ENCODE measurements at regions not wholly inside any gene's neighbourhood (a gene's known extent, or its start where the extent isn't known, plus 50 kb on each side); places are given as distances from the start of the nearest gene placed in this dataset.

DNA sequence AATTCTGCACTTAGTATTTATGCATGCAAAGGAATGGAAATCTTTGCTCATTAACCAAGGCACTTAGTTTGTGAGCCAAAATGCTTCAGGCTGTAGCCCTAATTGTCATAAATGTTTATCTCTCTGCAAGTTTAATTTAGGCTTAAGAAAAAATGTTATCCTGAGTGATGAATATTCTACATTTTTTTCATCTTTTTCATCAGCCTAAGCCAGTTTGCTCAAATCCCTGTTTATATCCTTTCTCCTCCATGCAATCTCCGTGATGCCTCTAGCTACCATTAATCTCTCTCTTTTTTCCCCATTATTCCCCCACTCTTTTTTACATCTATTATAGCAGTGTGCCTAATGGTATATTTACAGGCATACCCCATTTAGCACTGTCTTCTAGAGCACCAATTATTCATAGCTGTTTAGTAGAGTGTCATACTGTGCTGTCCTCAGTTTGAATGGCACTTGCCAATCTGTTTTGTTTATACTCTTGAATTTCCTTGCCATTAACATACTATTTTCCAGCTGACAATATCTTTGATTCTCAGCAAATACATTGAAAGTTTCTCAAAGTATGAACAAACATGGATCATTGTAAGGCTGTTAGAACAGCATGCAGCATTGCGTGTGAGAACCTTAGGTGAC, 1457.0 kb downstream of the MAT2B start:
- in situ Hi-C loops (cut with MboI; ENCODE audit: low pct_unique_long_range_greater_than_20kb, low sequenced_read_pairs) = no loop called here
- DNase-seq = no peak

DNA sequence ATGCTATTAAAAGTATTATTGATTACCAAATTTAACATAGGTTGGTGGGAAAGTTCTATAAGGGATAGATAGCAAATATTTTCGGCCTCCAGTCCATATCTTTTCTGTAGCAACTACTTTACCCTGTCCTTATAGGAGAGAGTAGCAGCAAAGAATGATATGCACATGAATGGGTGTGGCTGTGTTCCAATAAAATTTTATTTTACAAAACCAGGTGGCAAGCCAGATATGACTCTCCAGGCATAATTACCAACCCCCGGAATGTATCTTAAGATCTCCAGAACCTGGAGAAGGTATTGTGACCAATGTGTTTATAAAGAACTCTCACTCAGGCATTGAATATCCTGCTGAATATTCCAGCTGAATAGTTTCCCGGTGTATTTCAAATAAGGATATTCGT, 1461.2 kb downstream of the MAT2B start:
- in situ Hi-C loops (cut with MboI; ENCODE audit: low pct_unique_long_range_greater_than_20kb, low sequenced_read_pairs) = no loop called here
- DNase-seq = no peak

- DNase-seq = no peak
These were observed 1461.9 kb downstream of the MAT2B start for GRCh38 chr5:164967354-164967753.

DNA sequence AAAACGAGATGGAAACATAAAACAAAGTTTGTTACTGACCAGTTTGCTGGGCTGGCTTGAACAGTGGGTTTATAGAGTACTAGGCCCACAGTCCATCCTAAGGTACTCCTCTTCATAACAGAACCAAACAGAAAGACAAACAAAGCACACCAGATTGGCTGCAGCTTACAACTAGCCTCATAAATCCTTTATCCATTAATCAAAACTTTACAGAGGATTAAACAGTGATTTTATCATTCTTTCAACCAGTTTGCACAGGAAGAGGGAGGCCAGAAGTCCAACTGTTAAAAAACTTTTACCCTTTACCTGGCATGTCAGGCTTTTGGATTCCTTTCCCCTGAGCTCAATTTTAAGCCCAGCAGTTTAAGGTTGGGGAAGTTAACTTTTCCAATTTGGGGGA, 1467.6 kb downstream of the MAT2B start:
- DNase-seq = no peak
- in situ Hi-C loops (cut with MboI; ENCODE audit: low pct_unique_long_range_greater_than_20kb, low sequenced_read_pairs) = no loop called here

More at GRCh38 chr5:164967354-164967753, 1461.9 kb downstream of the MAT2B start:
- in situ Hi-C loops (cut with MboI; ENCODE audit: low pct_unique_long_range_greater_than_20kb, low sequenced_read_pairs) = no loop called here

- in situ Hi-C loops (cut with MboI; ENCODE audit: low pct_unique_long_range_greater_than_20kb, low sequenced_read_pairs) = no loop called here
- DNase-seq = no peak
These were observed 1470.6 kb downstream of the MAT2B start for GRCh38 chr5:164975986-164976385.

DNA sequence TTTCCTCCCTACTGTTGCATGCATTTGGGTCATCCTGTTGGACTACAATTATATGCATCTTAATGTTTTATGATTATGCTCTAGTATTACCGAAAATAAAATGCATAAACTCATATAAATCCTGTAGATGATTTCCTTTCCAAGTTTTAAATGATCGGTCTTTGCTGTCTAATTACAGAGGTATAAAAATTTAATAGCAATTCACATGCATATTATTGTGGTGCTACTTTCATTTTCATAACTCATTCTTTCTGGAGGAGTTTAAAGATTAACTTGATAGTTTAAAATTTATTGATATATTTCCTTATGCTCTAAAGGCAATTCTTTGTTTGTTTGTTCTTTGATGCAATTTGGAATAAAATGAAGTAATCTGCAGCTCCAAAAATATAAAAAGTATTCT, 1475.1 kb downstream of the MAT2B start:
- in situ Hi-C loops (cut with MboI; ENCODE audit: low pct_unique_long_range_greater_than_20kb, low sequenced_read_pairs) = no loop called here
- DNase-seq = no peak

GRCh38 chr5:164998142-164998541, 1492.7 kb downstream of the MAT2B start:
- DNase-seq = no peak

GRCh38 chr5:164998590-164998989, 1493.2 kb downstream of the MAT2B start:
- no peak for DNase-seq
- in situ Hi-C loops (cut with MboI; ENCODE audit: low pct_unique_long_range_greater_than_20kb, low sequenced_read_pairs) = no loop called here

More at GRCh38 chr5:164998142-164998541, 1492.7 kb downstream of the MAT2B start:
- in situ Hi-C loops (cut with MboI; ENCODE audit: low pct_unique_long_range_greater_than_20kb, low sequenced_read_pairs) = no loop called here

DNA sequence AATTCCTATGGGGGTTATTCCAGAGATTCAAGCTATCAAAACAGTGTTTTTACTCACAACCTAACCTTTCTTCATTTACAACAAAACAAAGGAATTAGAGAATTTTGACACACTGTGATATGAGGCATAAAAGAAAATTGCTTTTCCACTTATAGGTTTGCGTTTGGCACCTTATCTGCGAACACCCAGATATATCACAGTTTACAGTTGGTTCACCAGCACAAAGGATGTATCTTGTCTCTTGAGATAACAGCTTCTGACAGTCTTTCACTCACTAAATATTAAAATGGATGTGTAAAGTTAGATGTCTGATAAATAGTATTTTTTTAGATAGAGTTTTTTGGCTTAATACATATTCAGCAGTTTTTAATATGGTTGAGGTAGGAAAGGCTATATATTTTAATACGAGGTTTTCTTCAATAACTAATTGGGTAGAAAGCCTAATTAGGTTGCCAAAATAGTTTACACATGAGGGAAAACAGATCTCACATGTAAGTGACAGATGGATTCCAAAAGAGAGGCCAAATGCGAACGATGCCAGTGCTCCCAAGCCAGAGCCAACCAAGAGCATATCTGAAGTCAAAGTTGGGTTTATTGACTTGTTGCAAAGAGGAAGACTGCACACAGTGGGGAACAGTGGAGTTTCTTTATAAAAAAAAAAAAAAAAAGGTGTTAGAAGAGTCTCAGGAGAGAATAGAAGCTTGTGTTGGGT, 1495.2 kb downstream of the MAT2B start:
- DNase-seq = no peak
- in situ Hi-C loops (cut with MboI; ENCODE audit: low pct_unique_long_range_greater_than_20kb, low sequenced_read_pairs) = no loop called here

DNA sequence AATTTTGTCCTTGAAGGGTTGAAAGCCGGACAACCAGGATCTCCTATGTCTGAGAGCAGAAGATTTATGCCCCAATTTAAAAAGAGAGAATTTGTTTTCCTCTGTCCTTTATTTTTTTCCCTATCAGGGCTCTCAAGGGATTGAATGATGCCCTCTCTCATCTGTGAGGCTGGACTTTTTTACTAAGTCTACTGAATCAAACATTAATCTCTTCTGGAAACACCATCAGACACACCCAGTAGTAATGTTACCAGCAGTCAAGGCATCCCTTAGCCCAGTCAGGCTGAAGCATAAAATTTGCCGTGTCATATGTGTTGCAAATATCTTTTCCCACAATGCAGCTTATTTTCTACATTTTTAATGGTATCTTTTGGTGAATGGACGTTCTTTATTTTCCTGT, 1497.9 kb downstream of the MAT2B start:
- DNase-seq = no peak
- in situ Hi-C loops (cut with MboI; ENCODE audit: low pct_unique_long_range_greater_than_20kb, low sequenced_read_pairs) = no loop called here

- no peak for DNase-seq
- in situ Hi-C loops (cut with MboI; ENCODE audit: low pct_unique_long_range_greater_than_20kb, low sequenced_read_pairs) = no loop called here
These were observed 1498.8 kb downstream of the MAT2B start for GRCh38 chr5:165004175-165004574.

DNA sequence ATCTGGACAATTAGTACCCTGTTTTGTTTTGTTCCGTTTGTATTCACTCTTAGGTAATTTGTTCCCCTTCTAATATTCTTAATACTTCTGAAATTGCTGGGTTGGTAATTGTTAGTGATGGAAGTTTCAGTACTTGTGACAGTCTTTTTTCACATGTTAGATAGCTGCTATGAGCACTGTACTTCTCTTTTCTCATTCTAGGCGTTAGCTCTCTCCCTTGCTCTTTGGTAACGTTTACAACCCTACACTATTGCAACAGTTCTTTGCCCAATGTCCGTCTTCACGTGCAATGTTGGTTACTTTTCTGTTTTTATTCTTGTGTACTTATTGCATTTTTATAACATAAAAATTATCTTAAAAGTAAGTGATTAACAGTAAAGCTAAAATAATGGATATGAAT, 1509.0 kb downstream of the MAT2B start:
- DNase-seq = no peak
- in situ Hi-C loops (cut with MboI; ENCODE audit: low pct_unique_long_range_greater_than_20kb, low sequenced_read_pairs) = no loop called here

DNA sequence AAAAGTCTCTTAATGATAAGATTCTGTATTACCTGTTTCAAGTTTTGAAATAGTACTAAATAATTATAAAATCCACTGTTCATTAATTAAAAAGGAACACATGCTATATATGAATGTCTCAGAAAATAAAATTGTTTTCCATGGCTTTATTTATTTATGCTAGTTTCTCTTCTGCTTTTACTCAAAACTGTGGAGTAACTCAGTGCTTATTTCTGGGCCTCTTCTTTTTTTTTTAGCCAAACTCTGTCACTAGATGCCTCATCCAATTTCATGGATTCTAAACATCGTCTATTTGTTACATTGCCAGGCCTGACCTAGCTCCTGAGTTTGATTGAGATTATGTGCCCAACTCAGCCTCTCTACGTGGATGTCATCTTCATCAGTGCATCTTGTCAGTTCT, 1509.7 kb downstream of the MAT2B start:
- in situ Hi-C loops (cut with MboI; ENCODE audit: low pct_unique_long_range_greater_than_20kb, low sequenced_read_pairs) = no loop called here
- DNase-seq = no peak

DNA sequence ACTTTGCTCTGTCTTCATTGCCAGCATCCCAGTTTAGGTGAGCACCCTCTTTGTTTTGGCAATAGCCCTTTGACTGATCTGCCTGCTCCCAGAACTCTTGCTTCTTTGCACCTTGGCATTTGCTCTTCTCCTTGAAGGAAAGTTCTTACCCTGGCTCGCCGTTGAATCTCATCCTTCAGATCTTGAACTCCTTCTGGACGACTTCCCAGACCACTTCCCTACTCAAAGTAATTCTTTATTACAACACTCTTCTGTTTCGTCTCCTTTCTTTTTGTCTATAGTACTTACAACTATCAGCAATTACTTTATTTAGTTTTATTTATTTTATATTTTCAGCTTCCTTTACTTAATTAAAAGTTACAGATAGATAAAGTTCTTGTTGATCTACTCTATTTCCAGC, 1510.1 kb downstream of the MAT2B start:
- in situ Hi-C loops (cut with MboI; ENCODE audit: low pct_unique_long_range_greater_than_20kb, low sequenced_read_pairs) = no loop called here
- no peak for DNase-seq

DNA sequence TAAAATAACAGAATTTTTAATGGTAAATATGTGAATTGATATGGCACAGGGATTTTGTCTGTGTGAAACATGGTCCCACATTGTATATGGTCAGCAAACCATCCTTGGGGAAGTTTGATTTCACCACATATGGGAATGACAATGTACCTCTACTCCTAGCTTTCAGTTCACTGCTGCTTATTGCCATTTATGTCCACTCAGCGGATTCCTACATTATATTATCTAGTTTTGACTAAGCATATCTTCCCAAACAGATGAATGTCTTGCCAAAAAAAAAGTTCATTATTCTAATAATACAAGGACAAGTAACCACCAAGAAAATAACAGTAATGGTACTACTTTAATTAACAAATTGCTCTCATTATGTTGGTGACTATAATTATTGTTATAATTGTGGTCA, 1521.6 kb downstream of the MAT2B start:
- DNase-seq = no peak
- in situ Hi-C loops (cut with MboI; ENCODE audit: low pct_unique_long_range_greater_than_20kb, low sequenced_read_pairs) = no loop called here

- no peak for DNase-seq
- in situ Hi-C loops (cut with MboI; ENCODE audit: low pct_unique_long_range_greater_than_20kb, low sequenced_read_pairs) = no loop called here
These were observed 1522.9 kb downstream of the MAT2B start for GRCh38 chr5:165028356-165028755.

DNA sequence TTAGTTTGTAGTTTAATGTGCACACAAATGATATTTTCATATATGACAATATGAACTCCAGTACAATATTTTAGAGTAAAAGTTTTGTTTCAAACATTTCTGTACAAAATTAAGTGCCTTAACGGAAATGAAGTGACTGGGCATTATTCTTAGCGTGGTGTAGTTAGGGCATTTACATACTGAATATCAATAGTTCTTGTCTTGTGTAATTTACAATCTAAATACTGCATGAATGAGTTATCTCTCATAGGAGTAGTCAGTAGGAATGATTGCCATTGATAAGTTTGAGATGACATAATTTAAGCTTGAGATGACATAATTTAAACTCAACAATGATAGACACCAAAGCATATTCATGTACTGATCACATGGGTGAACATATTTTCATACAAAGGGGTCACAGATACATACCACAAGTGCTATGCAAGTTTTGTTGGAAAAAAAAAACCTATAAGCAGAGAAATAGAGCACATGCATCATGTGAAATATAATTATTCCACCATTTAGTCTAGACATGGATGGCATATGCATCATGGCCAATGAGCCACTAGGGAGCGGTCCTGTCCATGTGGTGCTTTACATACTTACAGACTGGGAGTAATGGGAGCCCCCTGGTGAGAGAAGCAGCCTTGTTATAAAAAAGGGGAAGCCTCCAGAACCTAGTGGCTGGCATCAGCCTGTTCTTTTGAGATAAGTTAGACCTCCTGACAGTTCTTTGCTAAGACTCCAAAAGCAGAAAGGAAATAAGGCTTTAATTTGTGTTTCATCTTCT, 1523.9 kb downstream of the MAT2B start:
- DNase-seq = peak; percentile 86
- in situ Hi-C loops (cut with MboI; ENCODE audit: low pct_unique_long_range_greater_than_20kb, low sequenced_read_pairs) = no loop called here

GRCh38 chr5:165030971-165031370, 1525.6 kb downstream of the MAT2B start:
- in situ Hi-C loops (cut with MboI; ENCODE audit: low pct_unique_long_range_greater_than_20kb, low sequenced_read_pairs) = no loop called here
- DNase-seq = no peak

GRCh38 chr5:165031371-165031770, 1526.0 kb downstream of the MAT2B start:
- no peak for DNase-seq
- in situ Hi-C loops (cut with MboI; ENCODE audit: low pct_unique_long_range_greater_than_20kb, low sequenced_read_pairs) = no loop called here

- in situ Hi-C loops (cut with MboI; ENCODE audit: low pct_unique_long_range_greater_than_20kb, low sequenced_read_pairs) = no loop called here
- DNase-seq = no peak
These were observed 1530.1 kb downstream of the MAT2B start for GRCh38 chr5:165035520-165035919.

Data from KBM-7 (cell line).